A549 (cell line): ENCODE measurements at regions not wholly inside any gene's neighbourhood (a gene's known extent, or its start where the extent isn't known, plus 50 kb on each side); places are given as distances from the start of the nearest gene placed in this dataset.

Source experiments
- ATAC-seq, 2 experiments: fragments of 200-7000 bp in 1 of 2; fragments of >200 bp in 1 of 2; cut with Nextera tagmentation in 1 of 2; cut with Tn5 transposase in 1 of 2; 3 replicates each; pipeline versions ENCODE4 v1.8.0 to v1.9.1; 2018 to 2020; ENCODE audit warnings: mild to moderate bottlenecking in 1 of 2, moderate library complexity in 1 of 2
- CTCF ChIA-PET: fragments of 300-600 bp; sonication (Branson Sonifier 250); formaldehyde crosslinking; extraction: SDS; loops from one replicate; lab custom pipeline; 2021; ENCODE audit warnings: antibody characterized with exemption, inconsistent platforms; lab: Yijun Ruan, JAX
- POLR2A ChIA-PET: fragments of 350-600 bp; formaldehyde crosslinking; extraction: SDS; loops from one replicate; lab custom pipeline; 2021; ENCODE audit warnings: antibody characterized with exemption, inconsistent platforms; lab: Yijun Ruan, JAX
- DNase-seq, 2 experiments: peaks; one replicate each; pipeline versions ENCODE4 v3.0.0 to v3.0.0-alpha.2; 2011 to 2016; ENCODE audit warnings: low read depth in 1 of 2, low spot score in 1 of 2
- FAIRE-seq: peaks from 2 replicates; lab custom pipeline; 2011; peaks lifted over from hg19 to GRCh38; lab: Jason Lieb, UNC
- H3K27ac ChIP-seq, 2 experiments: fragments of >200 bp; sonication (Bioruptor Twin); formaldehyde crosslinking; 3 replicates each; pipeline ENCODE4 v1.5.1; 2016 to 2017
- H3K4me1 ChIP-seq: fragments of >200 bp; sonication (Bioruptor Twin); formaldehyde crosslinking; 3 replicates; pipeline ENCODE4 v1.6.1; 2016
- H3K4me2 ChIP-seq: fragments of >200 bp; sonication (Bioruptor Twin); formaldehyde crosslinking; 3 replicates; pipeline ENCODE4 v1.6.1; 2016
- H3K4me3 ChIP-seq: fragments of >200 bp; sonication (Bioruptor Twin); formaldehyde crosslinking; 3 replicates; pipeline ENCODE4 v1.5.1; 2016
- H3K9me3 ChIP-seq: fragments of >200 bp; sonication (Bioruptor Twin); formaldehyde crosslinking; 3 replicates; pipeline ENCODE4 v1.6.1; 2016
- BHLHE40 ChIP-seq: IDR thresholded peaks from 2 replicates; pipeline ENCODE4 v1.6.1; 2012; ENCODE audit warnings: low read depth, low read length, inconsistent platforms
- EHF ChIP-seq: fragments of 250-450 bp; sonication (Bioruptor Pico); IDR thresholded peaks from 2 replicates; pipeline ENCODE4 v1.5.0; 2020; ENCODE audit warnings: mild to moderate bottlenecking
- FOSL2 ChIP-seq, 2 experiments: fragments of 450-650 bp in 1 of 2; fragments of >200 bp in 1 of 2; sonication (Bioruptor Twin) in 1 of 2; formaldehyde crosslinking; IDR thresholded peaks; 2 replicates each; pipeline versions ENCODE4 v1.5.0 to v1.6.1; 2016 to 2020; ENCODE audit warnings: mild to moderate bottlenecking in 1 of 2, moderate library complexity in 1 of 2
- GATA3 ChIP-seq: IDR thresholded peaks from 2 replicates; pipeline ENCODE4 v1.6.1; 2012; ENCODE audit warnings: borderline replicate concordance
- HDAC2 ChIP-seq: fragments of 200-600 bp; sonication (generic); IDR thresholded peaks from 2 replicates; pipeline ENCODE4 v1.6.1; 2016
- HES2 ChIP-seq: fragments of >200 bp; sonication (Bioruptor Twin); formaldehyde crosslinking; IDR thresholded peaks from 2 replicates; pipeline ENCODE4 v1.6.1; 2016
- HOXA7 ChIP-seq: fragments of 250-450 bp; sonication (Bioruptor Pico); IDR thresholded peaks from 2 replicates; pipeline ENCODE4 v1.5.0; 2020; ENCODE audit warnings: mild to moderate bottlenecking, moderate library complexity
- HOXB13 ChIP-seq: fragments of 250-450 bp; sonication (Bioruptor Pico); IDR thresholded peaks from 2 replicates; pipeline ENCODE4 v1.5.0; 2020; ENCODE audit warnings: low read depth, mild to moderate bottlenecking, moderate library complexity
- HOXB5 ChIP-seq: fragments of 250-450 bp; sonication (Bioruptor Pico); IDR thresholded peaks from 2 replicates; pipeline ENCODE4 v1.5.0; 2020; ENCODE audit warnings: mild to moderate bottlenecking, moderate library complexity
- JUNB ChIP-seq: fragments of >200 bp; sonication (Bioruptor Twin); formaldehyde crosslinking; IDR thresholded peaks from 2 replicates; pipeline ENCODE4 v1.6.1; 2016
- KDM1A ChIP-seq: fragments of 200-600 bp; sonication (generic); IDR thresholded peaks from 2 replicates; pipeline ENCODE4 v1.6.1; 2016; ENCODE audit warnings: low read depth, mild to moderate bottlenecking
- MAFK ChIP-seq: fragments of 450-650 bp; IDR thresholded peaks from 2 replicates; pipeline ENCODE4 v1.6.1; 2014; ENCODE audit not compliant: partially characterized antibody
- MAZ ChIP-seq: fragments of 150-350 bp; IDR thresholded peaks from 2 replicates; pipeline ENCODE4 v1.6.1; 2014; ENCODE audit warnings: antibody characterized with exemption, low read depth, low read length, borderline replicate concordance
- NFE2L2 ChIP-seq: fragments of 150-350 bp; conservative IDR thresholded peaks from 2 replicates; pipeline ENCODE4 v1.6.1; 2014; ENCODE audit warnings: low read length
- NR3C1 ChIP-seq: fragments of >200 bp; sonication (Bioruptor Twin); formaldehyde crosslinking; IDR thresholded peaks from 3 replicates; pipeline ENCODE4 v1.6.1; 2017
- POLR2A ChIP-seq: IDR thresholded peaks from 2 replicates; pipeline ENCODE4 v1.6.1; 2012; ENCODE audit warnings: mild to moderate bottlenecking, low read length
- RAD21 ChIP-seq, 2 experiments: fragments of >200 bp in 1 of 2; sonication (Bioruptor Twin) in 1 of 2; formaldehyde crosslinking in 1 of 2; IDR thresholded peaks in 1 of 2; conservative IDR thresholded peaks in 1 of 2; 2 replicates in 1 of 2; 3 replicates in 1 of 2; pipeline ENCODE4 v1.6.1; 2012 to 2018; ENCODE audit warnings: inconsistent platforms in 1 of 2
- RNF2 ChIP-seq: fragments of 200-600 bp; sonication (generic); IDR thresholded peaks from 2 replicates; pipeline ENCODE4 v1.6.1; 2016; ENCODE audit warnings: low read depth, mild to moderate bottlenecking, antibody characterized with exemption, moderate library complexity, borderline replicate concordance
- SMC3 ChIP-seq: fragments of >200 bp; sonication (Bioruptor Twin); formaldehyde crosslinking; IDR thresholded peaks from 3 replicates; pipeline ENCODE4 v1.6.1; 2018; ENCODE audit warnings: inconsistent platforms
- SREBF2 ChIP-seq: fragments of 450-650 bp; IDR thresholded peaks from 2 replicates; pipeline ENCODE4 v1.6.1; 2014; ENCODE audit warnings: mild to moderate bottlenecking, moderate library complexity
- TFCP2L1 ChIP-seq: fragments of 250-450 bp; sonication (Bioruptor Pico); IDR thresholded peaks from 2 replicates; pipeline ENCODE4 v1.5.0; 2021; ENCODE audit warnings: mild to moderate bottlenecking
- ZC3H11A ChIP-seq: fragments of 450-650 bp; IDR thresholded peaks from 2 replicates; pipeline ENCODE4 v1.6.1; 2014; ENCODE audit warnings: antibody characterized with exemption, mild to moderate bottlenecking
- WGBS: methylation state at CpG from one replicate; pipeline ENCODE4 v1.1.6; 2017; ENCODE audit errors: missing lambda C conversion rate; 5-methylcytosine and 5-hydroxymethylcytosine counted together
- TF ChIP-seq, protein P1 (sequence below): fragments of 450-650 bp; IDR thresholded peaks from 2 replicates; pipeline ENCODE4 v1.6.1; 2014; ENCODE audit warnings: antibody characterized with exemption
- TF ChIP-seq, protein P2 (sequence below): IDR thresholded peaks from 2 replicates; pipeline ENCODE4 v1.6.1; 2012; ENCODE audit warnings: low read depth, borderline replicate concordance
- TF ChIP-seq, protein P3 (sequence below): fragments of >200 bp; sonication (Bioruptor Twin); formaldehyde crosslinking; IDR thresholded peaks from 3 replicates; pipeline ENCODE4 v1.5.1; 2016

GRCh38 chr4:115249808-115250207 lies 136.4 kb upstream of the NDST4 start:
- H3K4me1 ChIP-seq = no peaks in the 10 kb centered on the region
- TF ChIP-seq BHLHE40 (no peak), HOXA7 (CRISPR knock-in tag) (no peak), RAD21 (conservative IDR thresholded peaks at IDR 0.05 in 1 of 2, IDR thresholded peaks at IDR 0.05 in 1 of 2) (no peak), JUNB (no peak), EHF (no peak), MAZ (no peak), NR3C1 (no peak), HES2 (no peak), ZC3H11A (no peak)
- TF ChIP-seq, protein P1, sequence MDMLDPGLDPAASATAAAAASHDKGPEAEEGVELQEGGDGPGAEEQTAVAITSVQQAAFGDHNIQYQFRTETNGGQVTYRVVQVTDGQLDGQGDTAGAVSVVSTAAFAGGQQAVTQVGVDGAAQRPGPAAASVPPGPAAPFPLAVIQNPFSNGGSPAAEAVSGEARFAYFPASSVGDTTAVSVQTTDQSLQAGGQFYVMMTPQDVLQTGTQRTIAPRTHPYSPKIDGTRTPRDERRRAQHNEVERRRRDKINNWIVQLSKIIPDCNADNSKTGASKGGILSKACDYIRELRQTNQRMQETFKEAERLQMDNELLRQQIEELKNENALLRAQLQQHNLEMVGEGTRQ = no peak
- TF ChIP-seq, protein P2, sequence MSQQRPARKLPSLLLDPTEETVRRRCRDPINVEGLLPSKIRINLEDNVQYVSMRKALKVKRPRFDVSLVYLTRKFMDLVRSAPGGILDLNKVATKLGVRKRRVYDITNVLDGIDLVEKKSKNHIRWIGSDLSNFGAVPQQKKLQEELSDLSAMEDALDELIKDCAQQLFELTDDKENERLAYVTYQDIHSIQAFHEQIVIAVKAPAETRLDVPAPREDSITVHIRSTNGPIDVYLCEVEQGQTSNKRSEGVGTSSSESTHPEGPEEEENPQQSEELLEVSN = no peak
- no peak overlapping the region for H3K27ac ChIP-seq
- no peak for ATAC-seq
- H3K9me3 ChIP-seq = no peaks in the 10 kb centered on the region
- ChIA-PET CTCF (no interaction called here), POLR2A (no interaction called here)
- H3K4me3 ChIP-seq = no peak overlapping the region
- no peak for FAIRE-seq
- no peak for DNase-seq
- H3K4me2 ChIP-seq = no peak overlapping the region
- WGBS = 31% methylated on average over 3 of the region's 3 CpGs

DNA sequence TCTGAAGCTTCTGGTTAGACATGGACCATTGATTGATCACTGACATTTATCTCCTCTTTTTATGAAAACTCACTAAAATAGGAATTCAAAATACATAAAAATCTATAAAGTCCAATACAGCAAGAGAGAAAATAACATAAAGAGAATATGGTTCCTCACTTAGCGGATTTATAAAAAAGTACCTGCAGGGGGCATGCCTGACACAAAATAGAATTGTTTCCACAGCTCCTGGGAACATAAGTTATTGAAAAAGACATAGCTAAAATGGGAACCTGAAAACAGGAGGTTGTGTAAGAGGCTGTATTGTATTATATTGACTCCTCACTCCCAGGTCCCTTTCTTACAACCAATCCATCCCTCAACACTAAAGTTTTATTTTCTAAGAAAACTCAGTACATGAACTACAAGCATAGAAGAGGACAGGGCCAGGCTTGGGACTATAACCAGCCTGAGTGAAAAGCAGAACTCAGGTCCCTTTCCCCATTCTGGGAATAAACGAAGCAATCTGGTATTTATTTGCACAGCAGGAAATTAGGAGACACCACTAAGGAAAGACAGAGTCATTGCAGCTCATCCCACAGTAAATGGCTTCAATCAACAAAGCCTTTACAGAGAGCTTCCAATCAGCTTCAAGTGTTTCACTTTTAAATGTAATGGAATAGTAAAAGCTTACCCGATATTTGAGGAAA lies 121.1 kb upstream of the NDST4 start:
- TF ChIP-seq RAD21 (conservative IDR thresholded peaks at IDR 0.05 in 1 of 2, IDR thresholded peaks at IDR 0.05 in 1 of 2) = peak; percentile 17 to 20; a peak in 2 of 5 replicates
- TF ChIP-seq, protein P3, sequence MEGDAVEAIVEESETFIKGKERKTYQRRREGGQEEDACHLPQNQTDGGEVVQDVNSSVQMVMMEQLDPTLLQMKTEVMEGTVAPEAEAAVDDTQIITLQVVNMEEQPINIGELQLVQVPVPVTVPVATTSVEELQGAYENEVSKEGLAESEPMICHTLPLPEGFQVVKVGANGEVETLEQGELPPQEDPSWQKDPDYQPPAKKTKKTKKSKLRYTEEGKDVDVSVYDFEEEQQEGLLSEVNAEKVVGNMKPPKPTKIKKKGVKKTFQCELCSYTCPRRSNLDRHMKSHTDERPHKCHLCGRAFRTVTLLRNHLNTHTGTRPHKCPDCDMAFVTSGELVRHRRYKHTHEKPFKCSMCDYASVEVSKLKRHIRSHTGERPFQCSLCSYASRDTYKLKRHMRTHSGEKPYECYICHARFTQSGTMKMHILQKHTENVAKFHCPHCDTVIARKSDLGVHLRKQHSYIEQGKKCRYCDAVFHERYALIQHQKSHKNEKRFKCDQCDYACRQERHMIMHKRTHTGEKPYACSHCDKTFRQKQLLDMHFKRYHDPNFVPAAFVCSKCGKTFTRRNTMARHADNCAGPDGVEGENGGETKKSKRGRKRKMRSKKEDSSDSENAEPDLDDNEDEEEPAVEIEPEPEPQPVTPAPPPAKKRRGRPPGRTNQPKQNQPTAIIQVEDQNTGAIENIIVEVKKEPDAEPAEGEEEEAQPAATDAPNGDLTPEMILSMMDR = peak; percentile 21; the same call in 2 of the 3 replicates
- TF ChIP-seq GATA3 = no peak
- TF ChIP-seq SMC3 = 0 out of 3 replicates have a peak, but pooled peaks have one; percentile 9
- ATAC-seq = no peak
- DNase-seq = peak in 1 of 2 experiments; percentile 18
- 10% methylated on average over 3 of the region's 3 CpGs for WGBS
- no peaks in the 10 kb centered on the region for H3K9me3 ChIP-seq
- ChIA-PET POLR2A (no interaction called here), CTCF (no interaction called here)
- H3K27ac ChIP-seq = no peak overlapping the region
- H3K4me1 ChIP-seq = no peaks in the 10 kb centered on the region
- H3K4me3 ChIP-seq = no peak overlapping the region
- H3K4me2 ChIP-seq = no peak overlapping the region
- FAIRE-seq = no peak

DNA sequence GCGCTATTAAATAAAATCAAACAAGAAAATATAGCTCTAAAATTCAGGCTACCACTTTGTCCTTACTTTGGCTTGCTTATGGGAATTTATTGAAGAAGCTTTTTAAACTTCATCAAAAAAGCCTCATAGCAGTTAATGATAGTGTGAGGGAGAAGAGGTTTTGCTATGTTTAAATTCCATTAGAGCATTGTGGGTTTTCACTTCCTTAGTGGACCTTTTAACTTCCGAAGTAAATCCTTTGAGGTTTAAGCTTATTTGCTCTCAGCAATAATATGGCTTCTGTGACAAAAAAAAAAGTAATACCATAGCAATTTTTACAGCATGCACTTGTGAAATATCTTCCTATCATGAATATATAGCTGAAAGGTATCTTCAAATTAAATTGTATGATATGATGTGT lies 120.2 kb upstream of the NDST4 start:
- 53% methylated on average over 2 of the region's 2 CpGs for WGBS

More for the DNA sequence above, 120.2 kb upstream of the NDST4 start:
- FAIRE-seq = no peak
- DNase-seq = no peak
- TF ChIP-seq TFCP2L1 (CRISPR knock-in tag) (no peak), POLR2A (no peak), RNF2 (no peak), HDAC2 (no peak), HOXB5 (no peak), HES2 (no peak), SMC3 (no peak), FOSL2 (IDR thresholded peaks at IDR 0.05) (no peak), FOSL2 (CRISPR knock-in tag; IDR thresholded peaks at IDR 0.05) (no peak), NFE2L2 (no peak), HOXB13 (no peak), SREBF2 (no peak), KDM1A (no peak), MAFK (no peak)
- TF ChIP-seq, protein P1 = no peak
- TF ChIP-seq, protein P2 = no peak
- Histone ChIP-seq H3K4me2 (no peak overlapping the region), H3K27ac (no peak overlapping the region), H3K4me1 (no peaks in the 10 kb centered on the region), H3K4me3 (no peak overlapping the region), H3K9me3 (no peaks in the 10 kb centered on the region)
- no peak for ATAC-seq
- ChIA-PET CTCF (no interaction called here), POLR2A (no interaction called here)
